Muscle of leg (tissue), 3 donors: ENCODE measurements at regions not wholly inside any gene's neighbourhood (a gene's known extent, or its start where the extent isn't known, plus 50 kb on each side); places are given as distances from the start of the nearest gene placed in this dataset.

Experiments used
- DNase-seq: peaks from one replicate; pipeline ENCODE4 v3.0.0; 2013
- H3K27ac ChIP-seq: one replicate; pipeline ENCODE4 v1.5.1; 2013; ENCODE audit warnings: mild to moderate bottlenecking, low read length, control low read depth
- H3K27me3 ChIP-seq: one replicate; pipeline ENCODE4 v1.6.1; 2013; ENCODE audit warnings: low read length; ENCODE audit not compliant: control insufficient read depth, insufficient read depth
- H3K36me3 ChIP-seq: one replicate; pipeline ENCODE4 v1.6.1; 2013; ENCODE audit warnings: low read length; ENCODE audit not compliant: control insufficient read depth, insufficient read depth
- H3K4me1 ChIP-seq: one replicate; pipeline ENCODE4 v1.6.1; 2013; ENCODE audit warnings: low read length; ENCODE audit not compliant: control insufficient read depth, insufficient read depth
- H3K4me3 ChIP-seq: one replicate; pipeline ENCODE4 v1.5.1; 2013; ENCODE audit warnings: low read length, control low read depth
- H3K9me3 ChIP-seq: replicated peaks from 2 replicates; pipeline ENCODE4 v1.6.1; 2013; ENCODE audit warnings: low read depth, low read length; ENCODE audit not compliant: control insufficient read depth
- WGBS: methylation state at CpG from one replicate; pipeline ENCODE4 v1.1.5; 2013; ENCODE audit warnings: missing lambda C conversion rate; ENCODE audit not compliant: insufficient coverage; 5-methylcytosine and 5-hydroxymethylcytosine counted together

DNA sequence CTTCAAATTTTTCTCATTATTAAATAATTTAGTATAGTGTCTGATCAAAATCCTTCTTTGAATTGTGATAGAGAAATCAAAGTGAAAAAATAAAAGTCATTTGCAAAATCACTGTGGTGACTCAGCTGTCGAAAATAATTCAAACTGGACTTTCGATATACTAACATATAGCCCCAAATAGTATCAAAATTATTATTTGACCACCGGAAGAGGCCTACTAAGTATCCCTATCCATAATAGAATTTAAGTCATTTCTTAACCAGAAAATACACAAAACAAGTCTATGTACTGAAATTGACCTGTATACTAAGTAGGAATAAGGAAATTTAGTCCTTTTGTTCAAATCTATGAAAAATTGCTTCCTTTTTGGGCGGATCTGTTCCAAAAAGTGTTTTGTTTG is 180.7 kb downstream of the MRPL39 start:
- Histone ChIP-seq H3K27me3 (no peaks in the 10 kb centered on the region), H3K4me1 (no peaks in the 10 kb centered on the region), H3K9me3 (no peaks in the 10 kb centered on the region), H3K36me3 (no peaks in the 10 kb centered on the region), H3K27ac (no peak overlapping the region), H3K4me3 (no peak overlapping the region)
- DNase-seq, result no peak
- WGBS, result no CpG with 5 or more reads among the region's 4 CpGs

DNA sequence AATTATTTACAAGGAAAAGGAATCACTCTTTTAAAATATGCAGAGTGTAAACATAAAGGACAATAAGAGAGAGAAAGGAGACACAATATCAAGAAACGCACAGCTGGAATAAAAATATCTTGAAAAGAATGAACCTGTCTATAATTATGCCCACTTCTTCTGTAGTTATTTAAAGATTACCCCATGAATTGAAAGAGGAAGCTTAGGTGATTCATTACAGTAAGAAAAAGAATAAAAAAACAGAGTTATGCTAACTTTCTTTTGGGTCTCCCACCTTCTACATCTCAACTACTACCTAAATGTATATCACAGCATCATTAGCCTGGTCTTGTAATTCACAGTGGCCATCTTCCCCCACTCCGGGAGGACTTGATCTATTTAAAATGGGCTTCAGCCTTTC is 182.1 kb downstream of the MRPL39 start:
- H3K4me3 ChIP-seq, result no peak overlapping the region
- H3K9me3 ChIP-seq, result no peaks in the 10 kb centered on the region
- no peaks in the 10 kb centered on the region for H3K27me3 ChIP-seq
- no peaks in the 10 kb centered on the region for H3K4me1 ChIP-seq
- no peak overlapping the region for H3K27ac ChIP-seq
- DNase-seq, result no peak
- H3K36me3 ChIP-seq, result no peaks in the 10 kb centered on the region
- WGBS, result no CpG with 5 or more reads among the region's 2 CpGs

DNA sequence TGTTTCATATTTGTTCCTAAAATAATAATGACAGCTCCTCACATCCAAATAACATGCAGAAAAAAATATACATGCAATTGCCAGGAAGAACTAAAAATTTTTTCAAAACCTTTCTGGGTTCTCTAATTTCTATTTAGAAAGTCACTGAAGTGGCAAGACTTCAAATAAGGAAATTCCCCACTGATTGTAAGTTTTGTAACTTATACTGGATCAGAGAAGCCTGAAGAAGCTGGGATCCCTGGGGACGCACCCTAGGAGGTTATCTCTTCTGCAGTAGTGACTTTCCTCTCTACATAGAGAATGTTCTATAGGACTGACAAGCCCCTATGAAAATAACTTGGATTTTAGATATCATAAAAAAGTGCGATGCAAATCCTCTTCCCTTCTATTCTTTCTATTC is 182.6 kb downstream of the MRPL39 start:
- no CpG with 5 or more reads among the region's 2 CpGs for WGBS
- no peak for DNase-seq
- H3K4me3 ChIP-seq, result no peak overlapping the region
- no peaks in the 10 kb centered on the region for H3K9me3 ChIP-seq
- no peak overlapping the region for H3K27ac ChIP-seq
- H3K36me3 ChIP-seq, result no peaks in the 10 kb centered on the region
- H3K27me3 ChIP-seq, result no peaks in the 10 kb centered on the region
- no peaks in the 10 kb centered on the region for H3K4me1 ChIP-seq

DNA sequence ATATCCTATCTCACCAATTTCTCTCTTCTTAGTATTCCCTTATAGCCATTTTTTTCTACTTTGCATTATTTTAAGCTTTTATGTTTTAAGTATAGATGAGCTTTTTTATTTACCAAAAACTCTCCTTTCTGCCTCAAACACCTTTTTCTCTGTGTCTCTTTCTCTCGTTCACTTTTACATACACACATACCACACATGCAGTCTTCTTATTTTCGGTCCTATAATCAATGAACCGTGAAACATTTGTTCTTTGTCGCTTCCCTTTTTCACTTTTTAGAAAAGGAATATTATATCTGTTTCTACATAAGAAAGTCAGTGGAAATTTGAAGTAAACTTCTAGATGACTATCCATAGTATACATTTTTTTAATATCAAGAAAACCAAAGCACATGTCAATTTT is 183.2 kb downstream of the MRPL39 start:
- no peaks in the 10 kb centered on the region for H3K4me1 ChIP-seq
- no peaks in the 10 kb centered on the region for H3K9me3 ChIP-seq
- no CpG with 5 or more reads among the region's 4 CpGs for WGBS
- H3K27ac ChIP-seq, result no peak overlapping the region
- H3K27me3 ChIP-seq, result no peaks in the 10 kb centered on the region
- DNase-seq, result no peak
- H3K36me3 ChIP-seq, result no peaks in the 10 kb centered on the region
- H3K4me3 ChIP-seq, result no peak overlapping the region

DNA sequence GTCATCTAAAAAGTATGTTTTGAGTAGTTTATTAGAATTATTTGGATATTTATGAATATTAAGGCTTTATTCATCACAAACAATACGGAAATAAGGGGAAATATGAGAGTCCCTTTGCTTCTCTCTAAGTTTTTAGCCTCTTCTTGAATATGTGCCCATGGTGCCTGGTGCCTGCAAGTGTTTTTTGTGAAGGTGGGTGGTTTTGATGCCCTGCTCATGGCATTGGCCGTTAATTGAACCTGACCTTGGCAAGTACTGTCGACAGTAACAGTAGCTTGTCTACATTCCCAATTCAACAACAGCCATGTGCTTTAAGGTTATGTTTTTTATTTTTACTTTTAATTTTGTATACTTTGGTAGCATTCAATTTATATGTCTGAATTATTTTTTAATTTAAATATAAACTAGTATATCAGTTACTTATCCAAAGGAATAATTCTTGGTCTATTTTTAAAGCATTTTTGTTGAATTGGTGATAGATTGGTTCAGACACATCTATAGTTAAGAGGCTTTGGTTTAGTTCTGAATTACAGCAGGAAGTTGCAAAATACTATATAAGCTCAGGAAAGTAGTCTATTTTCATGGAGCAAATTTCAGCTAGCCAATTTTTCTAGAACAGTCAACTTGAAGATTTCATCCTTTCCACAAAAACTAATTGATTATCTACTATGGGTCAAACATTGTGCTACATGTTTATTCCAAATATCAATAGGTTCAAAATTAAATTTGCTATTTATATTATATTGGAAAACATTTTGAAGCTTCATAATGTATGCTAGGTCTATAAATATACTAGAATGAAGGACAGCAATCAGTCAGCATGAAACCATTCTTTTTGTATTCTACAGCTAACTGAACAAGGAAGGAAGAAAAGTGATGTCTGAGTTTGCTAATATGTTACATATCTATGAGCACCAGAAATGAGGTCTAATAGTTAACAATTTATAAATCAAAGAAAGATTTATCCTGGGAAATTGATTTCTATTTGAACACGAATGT is 184.4 kb downstream of the MRPL39 start:
- no peaks in the 10 kb centered on the region for H3K27me3 ChIP-seq

DNA sequence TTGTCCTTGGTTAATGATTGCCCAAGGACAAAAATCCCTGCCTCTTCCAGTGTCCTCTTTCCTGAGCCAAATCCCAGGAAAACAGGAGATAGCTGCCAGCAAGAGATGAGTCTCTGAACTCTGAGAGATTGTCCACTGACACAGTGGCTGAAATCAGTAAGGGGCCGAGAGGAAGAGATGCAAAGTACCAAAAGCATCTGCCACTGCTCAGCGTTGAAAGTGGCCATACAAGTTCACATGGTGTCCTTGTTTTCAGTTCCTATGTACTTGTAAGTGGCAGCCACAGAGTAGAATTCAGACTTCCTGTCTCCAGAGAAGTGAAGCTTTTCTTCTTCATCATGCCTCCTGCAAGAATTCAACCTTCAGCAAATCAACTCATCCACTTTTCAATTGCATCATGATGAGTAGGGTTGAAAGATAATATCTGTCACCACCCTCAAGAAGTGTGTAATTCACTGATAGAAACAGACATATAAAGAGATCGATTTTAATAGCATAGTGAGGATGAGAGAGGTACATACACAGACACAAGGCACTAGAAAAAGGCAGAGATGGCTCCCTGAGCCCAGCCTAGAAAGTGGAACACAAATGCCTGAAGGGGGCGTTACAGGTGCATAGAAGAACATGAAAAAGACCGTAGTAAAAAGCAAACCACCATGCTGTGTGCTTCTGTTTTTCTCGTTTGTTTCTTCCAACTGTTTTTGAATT is 185.8 kb downstream of the MRPL39 start:
- no peak overlapping the region for H3K27ac ChIP-seq
- no peaks in the 10 kb centered on the region for H3K36me3 ChIP-seq
- H3K4me3 ChIP-seq, result no peak overlapping the region
- no peaks in the 10 kb centered on the region for H3K27me3 ChIP-seq
- H3K9me3 ChIP-seq, result no peaks in the 10 kb centered on the region
- DNase-seq, result peak; percentile 13
- WGBS, result 44% methylated on average over 3 of the region's 6 CpGs
- H3K4me1 ChIP-seq, result no peaks in the 10 kb centered on the region

More for the DNA sequence above, 184.4 kb downstream of the MRPL39 start:
- Histone ChIP-seq H3K4me3 (no peak overlapping the region), H3K9me3 (no peaks in the 10 kb centered on the region), H3K36me3 (no peaks in the 10 kb centered on the region), H3K27ac (no peak overlapping the region), H3K4me1 (no peaks in the 10 kb centered on the region)
- DNase-seq, result no peak
- no CpG with 5 or more reads among the region's 4 CpGs for WGBS

DNA sequence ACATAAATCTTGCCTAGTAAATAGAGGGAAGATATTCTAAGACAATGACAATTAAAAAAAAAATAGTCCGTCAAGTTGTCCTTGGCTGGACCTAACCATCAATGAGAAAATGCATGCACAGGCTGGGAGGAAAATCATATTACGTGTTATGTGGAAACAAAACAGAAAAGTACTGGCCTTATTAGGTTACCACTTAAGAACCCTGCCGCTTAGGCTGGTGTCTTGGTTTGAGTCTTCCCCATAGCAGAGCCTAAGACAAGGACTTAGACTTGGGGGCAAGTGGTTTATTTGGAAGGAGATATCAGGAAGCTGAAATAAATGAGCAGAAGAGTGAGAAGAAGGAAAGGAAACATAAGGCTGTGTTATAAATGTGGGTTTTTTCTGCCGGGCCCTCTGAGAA is 186.4 kb downstream of the MRPL39 start:
- H3K9me3 ChIP-seq, result no peaks in the 10 kb centered on the region
- no peak for DNase-seq
- no peaks in the 10 kb centered on the region for H3K4me1 ChIP-seq
- H3K27me3 ChIP-seq, result no peaks in the 10 kb centered on the region
- H3K36me3 ChIP-seq, result no peaks in the 10 kb centered on the region
- no peak overlapping the region for H3K4me3 ChIP-seq
- H3K27ac ChIP-seq, result no peak overlapping the region
- 83% methylated on average over 4 of the region's 4 CpGs for WGBS

DNA sequence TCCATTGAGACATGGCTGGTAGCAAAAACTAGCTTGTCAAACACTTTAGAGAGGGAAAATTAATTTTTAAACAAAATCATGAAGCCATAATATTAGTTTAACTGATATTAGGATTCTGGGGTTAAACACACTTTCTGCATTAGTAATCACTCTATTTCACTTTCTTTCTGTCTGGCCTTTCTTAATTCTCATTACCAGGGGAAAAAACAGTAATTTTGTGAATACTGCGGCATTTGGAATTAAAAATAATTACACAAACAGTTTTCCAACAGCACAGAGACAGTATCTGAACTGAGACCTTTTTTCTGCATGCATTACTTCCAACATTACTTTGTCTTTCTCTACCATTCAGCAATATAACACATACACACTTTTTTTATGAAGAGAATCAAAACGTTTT is 190.6 kb downstream of the MRPL39 start:
- Histone ChIP-seq H3K27me3 (no peaks in the 10 kb centered on the region), H3K27ac (no peak overlapping the region), H3K4me3 (no peak overlapping the region), H3K9me3 (peaks cover 6% of the 10 kb centered on the region), H3K36me3 (no peaks in the 10 kb centered on the region), H3K4me1 (no peaks in the 10 kb centered on the region)
- WGBS, result no CpG with 5 or more reads among the region's 2 CpGs
- DNase-seq, result no peak

DNA sequence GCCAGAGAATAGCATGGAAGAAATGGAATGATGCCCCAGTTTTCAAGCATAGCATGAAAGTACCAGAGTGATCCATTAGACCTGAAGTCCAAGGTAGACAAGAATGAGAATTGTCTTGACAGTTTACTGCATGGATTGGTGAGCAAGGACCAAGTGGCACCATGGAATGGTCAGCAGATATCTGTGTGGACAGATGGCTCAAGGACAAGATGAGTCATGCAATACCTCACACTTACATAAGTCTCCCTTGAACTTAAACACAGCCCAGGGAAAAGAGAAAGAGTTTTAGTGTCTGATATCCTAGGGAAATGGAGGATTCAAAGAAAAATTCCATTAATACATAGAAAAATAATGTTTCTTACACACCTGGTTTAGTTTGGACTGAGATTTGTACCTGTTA is 195.2 kb downstream of the MRPL39 start:
- Histone ChIP-seq H3K27ac (no peak overlapping the region), H3K27me3 (no peaks in the 10 kb centered on the region), H3K9me3 (peaks cover 6% of the 10 kb centered on the region), H3K36me3 (no peaks in the 10 kb centered on the region), H3K4me1 (no peaks in the 10 kb centered on the region), H3K4me3 (no peak overlapping the region)
- DNase-seq, result no peak

DNA sequence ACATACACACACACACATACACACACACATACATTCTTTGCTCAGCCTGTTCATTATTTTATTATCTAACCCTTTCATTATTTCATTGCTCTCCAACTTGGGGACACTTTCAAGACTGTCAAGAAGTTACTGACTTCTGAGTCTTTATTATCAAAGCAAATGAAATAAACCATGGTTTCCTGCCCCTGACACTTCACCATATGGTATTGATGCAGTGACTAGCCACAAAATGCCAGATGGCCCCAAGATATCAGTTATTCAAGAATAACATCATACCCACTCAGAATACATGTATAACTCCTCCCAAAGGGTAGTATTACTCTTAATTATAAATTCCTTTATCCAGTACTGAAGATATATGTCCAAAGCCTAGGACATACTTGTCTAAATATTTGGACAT is 197.3 kb downstream of the MRPL39 start:
- no peak overlapping the region for H3K4me3 ChIP-seq
- peaks cover 6% of the 10 kb centered on the region for H3K9me3 ChIP-seq

More for the DNA sequence above, 197.3 kb downstream of the MRPL39 start:
- Histone ChIP-seq H3K4me1 (no peaks in the 10 kb centered on the region), H3K27me3 (no peaks in the 10 kb centered on the region), H3K36me3 (no peaks in the 10 kb centered on the region), H3K27ac (no peak overlapping the region)
- DNase-seq, result no peak
